Liver (tissue), 8 donors: ENCODE measurements at regions not wholly inside any gene's neighbourhood (a gene's known extent, or its start where the extent isn't known, plus 50 kb on each side); places are given as distances from the start of the nearest gene placed in this dataset.

Experiments
- DNase-seq: peaks from one replicate; pipeline ENCODE4 v3.0.0-alpha.2; 2017; ENCODE audit warnings: low spot score
- H3K27ac ChIP-seq, 2 donors: one replicate each; pipeline ENCODE4 v1.7.0; 2013; ENCODE audit warnings: inconsistent platforms in 2 of 2, low read length in 2 of 2, control low read depth in 1 of 2, low read depth in 1 of 2, mild to moderate bottlenecking in 1 of 2
- H3K27me3 ChIP-seq, 4 donors: one replicate each; pipeline versions ENCODE4 v1.6.1 to v1.7.0; 2013; ENCODE audit warnings: low read length in 3 of 4, inconsistent platforms in 1 of 4, mild to moderate bottlenecking in 1 of 4, moderate library complexity in 1 of 4; ENCODE audit not compliant: control insufficient read depth in 4 of 4, insufficient read depth in 4 of 4
- H3K36me3 ChIP-seq, 4 donors: one replicate each; pipeline versions ENCODE4 v1.6.1 to v1.7.0; 2013; ENCODE audit warnings: low read length in 3 of 4, mild to moderate bottlenecking in 3 of 4, low read depth in 1 of 4, moderate library complexity in 1 of 4; ENCODE audit not compliant: control insufficient read depth in 4 of 4, insufficient read depth in 3 of 4
- H3K4me1 ChIP-seq, 4 donors: one replicate each; pipeline versions ENCODE4 v1.6.1 to v1.7.0; 2013; ENCODE audit warnings: low read length in 3 of 4, mild to moderate bottlenecking in 3 of 4, moderate library complexity in 1 of 4; ENCODE audit not compliant: control insufficient read depth in 4 of 4, insufficient read depth in 4 of 4
- H3K4me3 ChIP-seq, 3 donors: one replicate each; pipeline versions ENCODE4 v1.6.1 to v1.7.0; 2013; ENCODE audit warnings: low read length in 3 of 3, control low read depth in 1 of 3, low read depth in 1 of 3, mild to moderate bottlenecking in 1 of 3
- H3K9ac ChIP-seq, 2 donors: one replicate each; pipeline ENCODE4 v1.7.0; 2013; ENCODE audit warnings: low read length in 2 of 2, mild to moderate bottlenecking in 2 of 2, moderate library complexity in 2 of 2, control low read depth in 1 of 2, low read depth in 1 of 2
- H3K9me3 ChIP-seq, 4 donors: one replicate each; pipeline versions ENCODE4 v1.6.1 to v1.7.0; 2013; ENCODE audit warnings: low read length in 3 of 4; ENCODE audit not compliant: control insufficient read depth in 4 of 4
- EGR1 ChIP-seq, 2 donors: IDR thresholded peaks; 2 replicates each; pipeline ENCODE4 v1.6.1; 2016 to 2018; ENCODE audit warnings: antibody characterized with exemption in 2 of 2, low read depth in 2 of 2
- FOXA1 ChIP-seq: IDR thresholded peaks from 2 replicates; pipeline ENCODE4 v1.6.1; 2016; ENCODE audit warnings: antibody characterized with exemption
- FOXA2 ChIP-seq: IDR thresholded peaks from 2 replicates; pipeline ENCODE4 v1.6.1; 2016; ENCODE audit warnings: antibody characterized with exemption
- GABPA ChIP-seq, 2 donors: IDR thresholded peaks in 1 of 2; conservative IDR thresholded peaks in 1 of 2; 2 replicates each; pipeline ENCODE4 v1.6.1; 2016; ENCODE audit warnings: antibody characterized with exemption in 2 of 2, mild to moderate bottlenecking in 1 of 2, moderate library complexity in 1 of 2
- HNF4A ChIP-seq, 2 donors: conservative IDR thresholded peaks; 2 replicates each; pipeline ENCODE4 v1.6.1; 2016; ENCODE audit warnings: antibody characterized with exemption in 2 of 2, mild to moderate bottlenecking in 2 of 2
- HNF4G ChIP-seq: IDR thresholded peaks from 2 replicates; pipeline ENCODE4 v1.6.1; 2016; ENCODE audit warnings: antibody characterized with exemption
- JUND ChIP-seq, 2 donors: IDR thresholded peaks; 2 replicates each; pipeline ENCODE4 v1.6.1; 2016; ENCODE audit warnings: antibody characterized with exemption in 2 of 2
- RAD21 ChIP-seq, 2 donors: IDR thresholded peaks; 2 replicates each; pipeline ENCODE4 v1.6.1; 2016; ENCODE audit warnings: antibody characterized with exemption in 2 of 2, mild to moderate bottlenecking in 2 of 2
- RXRA ChIP-seq, 2 donors: IDR thresholded peaks; 2 replicates each; pipeline ENCODE4 v1.6.1; 2017 to 2018; ENCODE audit warnings: antibody characterized with exemption in 2 of 2, mild to moderate bottlenecking in 1 of 2
- SP1 ChIP-seq: IDR thresholded peaks from 2 replicates; pipeline ENCODE4 v1.6.1; 2018; ENCODE audit warnings: antibody characterized with exemption, mild to moderate bottlenecking
- TAF1 ChIP-seq: conservative IDR thresholded peaks from 2 replicates; pipeline ENCODE4 v1.6.1; 2016; ENCODE audit warnings: antibody characterized with exemption, mild to moderate bottlenecking
- YY1 ChIP-seq: IDR thresholded peaks from 2 replicates; pipeline ENCODE4 v1.6.1; 2016; ENCODE audit warnings: antibody characterized with exemption, mild to moderate bottlenecking
- WGBS: extraction: QIAGEN DNeasy Blood & Tissue Kit; methylation state at CpG from one replicate; pipeline ENCODE4 v1.1.7; 2013; 5-methylcytosine and 5-hydroxymethylcytosine counted together
- TF ChIP-seq, protein P1 (sequence below): IDR thresholded peaks from 2 replicates; pipeline ENCODE4 v1.6.1; 2016; ENCODE audit warnings: antibody characterized with exemption, mild to moderate bottlenecking
- TF ChIP-seq, protein P2 (sequence below): IDR thresholded peaks from 2 replicates; pipeline ENCODE4 v1.6.1; 2016; ENCODE audit warnings: antibody characterized with exemption
- TF ChIP-seq, protein P3 (sequence below): IDR thresholded peaks from 2 replicates; pipeline ENCODE4 v1.6.1; 2016; ENCODE audit warnings: antibody characterized with exemption
- TF ChIP-seq, protein P4 (sequence below): fragments of 150-350 bp; IDR thresholded peaks from 2 replicates; pipeline ENCODE4 v1.5.1; 2017; ENCODE audit warnings: improper control_type of control experiment, low read depth, low read length; ENCODE audit not compliant: missing input control
- donor health status: healthy.
- donor health status: healthy.
- donor health status: healthy.
- donor health status: healthy.
- donor health status: healthy.

DNA sequence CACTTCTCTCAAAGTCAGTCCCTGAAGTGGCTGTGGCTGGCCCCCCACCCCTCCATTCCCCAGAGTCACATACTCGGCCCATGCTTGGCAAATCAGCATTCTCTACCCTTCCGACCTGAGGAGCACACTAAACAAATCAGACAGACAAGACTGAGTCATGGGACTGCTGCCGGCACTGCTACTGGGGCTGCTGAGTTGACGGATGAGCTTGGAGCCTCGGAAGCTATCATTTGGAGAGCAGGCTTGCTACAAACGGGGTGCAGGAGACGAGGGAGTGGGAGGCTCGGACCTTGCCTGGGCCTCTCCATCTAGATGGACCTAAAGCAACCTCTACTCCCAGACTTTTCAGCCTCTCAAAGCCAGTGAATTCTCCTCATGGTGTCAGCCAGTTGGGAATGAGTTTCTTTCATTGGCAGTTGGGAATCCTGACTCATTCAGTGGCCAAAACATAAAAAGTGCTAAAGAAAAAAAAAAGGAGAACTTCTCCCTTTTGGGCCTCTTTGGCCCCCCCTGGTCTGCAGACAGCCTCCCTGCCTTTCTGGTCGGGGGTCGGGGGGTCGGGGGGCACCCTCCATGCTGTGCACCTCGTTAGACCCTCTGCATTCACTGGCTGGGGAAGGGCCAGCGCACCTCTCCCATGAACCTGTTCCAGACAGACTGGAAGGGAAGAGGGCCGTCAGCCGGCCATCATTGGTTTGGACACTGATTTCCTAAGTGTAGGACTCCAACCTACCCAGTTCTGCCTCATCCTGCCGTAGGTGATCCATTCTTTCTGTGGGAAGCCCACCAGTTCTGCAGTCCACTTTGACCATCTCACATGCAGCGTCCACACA is 52.3 kb upstream of the COL13A1 start:
- no peak for DNase-seq
- Histone ChIP-seq H3K36me3 (no peaks in the 10 kb centered on the region), H3K4me1 (no peaks in the 10 kb centered on the region), H3K9me3 (no peaks in the 10 kb centered on the region), H3K27ac (no peak overlapping the region), H3K4me3 (no peak overlapping the region), H3K27me3 (no peaks in the 10 kb centered on the region), H3K9ac (no peak overlapping the region)
- TF ChIP-seq RAD21 (IDR thresholded peaks at IDR 0.05) (no peak), SP1 (no peak), HNF4A (conservative IDR thresholded peaks at IDR 0.05) (no peak), FOXA2 (no peak), HNF4G (no peak), GABPA (IDR thresholded peaks at IDR 0.05 in 1 of 2, conservative IDR thresholded peaks at IDR 0.05 in 1 of 2) (no peak)
- TF ChIP-seq, protein P1, sequence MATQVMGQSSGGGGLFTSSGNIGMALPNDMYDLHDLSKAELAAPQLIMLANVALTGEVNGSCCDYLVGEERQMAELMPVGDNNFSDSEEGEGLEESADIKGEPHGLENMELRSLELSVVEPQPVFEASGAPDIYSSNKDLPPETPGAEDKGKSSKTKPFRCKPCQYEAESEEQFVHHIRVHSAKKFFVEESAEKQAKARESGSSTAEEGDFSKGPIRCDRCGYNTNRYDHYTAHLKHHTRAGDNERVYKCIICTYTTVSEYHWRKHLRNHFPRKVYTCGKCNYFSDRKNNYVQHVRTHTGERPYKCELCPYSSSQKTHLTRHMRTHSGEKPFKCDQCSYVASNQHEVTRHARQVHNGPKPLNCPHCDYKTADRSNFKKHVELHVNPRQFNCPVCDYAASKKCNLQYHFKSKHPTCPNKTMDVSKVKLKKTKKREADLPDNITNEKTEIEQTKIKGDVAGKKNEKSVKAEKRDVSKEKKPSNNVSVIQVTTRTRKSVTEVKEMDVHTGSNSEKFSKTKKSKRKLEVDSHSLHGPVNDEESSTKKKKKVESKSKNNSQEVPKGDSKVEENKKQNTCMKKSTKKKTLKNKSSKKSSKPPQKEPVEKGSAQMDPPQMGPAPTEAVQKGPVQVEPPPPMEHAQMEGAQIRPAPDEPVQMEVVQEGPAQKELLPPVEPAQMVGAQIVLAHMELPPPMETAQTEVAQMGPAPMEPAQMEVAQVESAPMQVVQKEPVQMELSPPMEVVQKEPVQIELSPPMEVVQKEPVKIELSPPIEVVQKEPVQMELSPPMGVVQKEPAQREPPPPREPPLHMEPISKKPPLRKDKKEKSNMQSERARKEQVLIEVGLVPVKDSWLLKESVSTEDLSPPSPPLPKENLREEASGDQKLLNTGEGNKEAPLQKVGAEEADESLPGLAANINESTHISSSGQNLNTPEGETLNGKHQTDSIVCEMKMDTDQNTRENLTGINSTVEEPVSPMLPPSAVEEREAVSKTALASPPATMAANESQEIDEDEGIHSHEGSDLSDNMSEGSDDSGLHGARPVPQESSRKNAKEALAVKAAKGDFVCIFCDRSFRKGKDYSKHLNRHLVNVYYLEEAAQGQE, result no peak
- TF ChIP-seq, protein P2, sequence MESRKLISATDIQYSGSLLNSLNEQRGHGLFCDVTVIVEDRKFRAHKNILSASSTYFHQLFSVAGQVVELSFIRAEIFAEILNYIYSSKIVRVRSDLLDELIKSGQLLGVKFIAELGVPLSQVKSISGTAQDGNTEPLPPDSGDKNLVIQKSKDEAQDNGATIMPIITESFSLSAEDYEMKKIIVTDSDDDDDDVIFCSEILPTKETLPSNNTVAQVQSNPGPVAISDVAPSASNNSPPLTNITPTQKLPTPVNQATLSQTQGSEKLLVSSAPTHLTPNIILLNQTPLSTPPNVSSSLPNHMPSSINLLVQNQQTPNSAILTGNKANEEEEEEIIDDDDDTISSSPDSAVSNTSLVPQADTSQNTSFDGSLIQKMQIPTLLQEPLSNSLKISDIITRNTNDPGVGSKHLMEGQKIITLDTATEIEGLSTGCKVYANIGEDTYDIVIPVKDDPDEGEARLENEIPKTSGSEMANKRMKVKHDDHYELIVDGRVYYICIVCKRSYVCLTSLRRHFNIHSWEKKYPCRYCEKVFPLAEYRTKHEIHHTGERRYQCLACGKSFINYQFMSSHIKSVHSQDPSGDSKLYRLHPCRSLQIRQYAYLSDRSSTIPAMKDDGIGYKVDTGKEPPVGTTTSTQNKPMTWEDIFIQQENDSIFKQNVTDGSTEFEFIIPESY, result no peak
- 70% methylated on average over 17 of the region's 17 CpGs for WGBS

DNA sequence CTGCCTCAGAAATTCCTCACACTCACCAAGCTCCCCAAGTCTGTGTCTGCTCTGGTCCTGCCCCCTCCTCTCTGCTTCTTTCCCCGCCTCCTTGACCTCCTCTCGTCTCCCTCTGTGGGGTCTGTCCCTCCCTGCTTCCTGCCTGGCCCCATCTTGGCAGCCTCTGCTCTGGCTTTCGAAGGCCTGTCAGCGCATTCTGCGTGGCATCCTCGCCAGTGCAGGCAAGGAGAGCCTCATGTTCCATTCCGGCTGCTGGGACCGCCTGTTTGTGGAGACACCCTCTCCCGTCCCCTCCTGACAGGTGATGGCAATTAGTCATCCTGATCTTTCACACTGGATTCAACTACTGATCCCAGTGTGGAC is 51.7 kb upstream of the COL13A1 start:
- no peak for DNase-seq
- H3K27me3 ChIP-seq, result no peaks in the 10 kb centered on the region
- no peak overlapping the region for H3K4me3 ChIP-seq
- no peak for TF ChIP-seq SP1
- TF ChIP-seq EGR1 (IDR thresholded peaks at IDR 0.05; ENCODE audit: low read depth in 2 of 2), result no peak
- no peak for TF ChIP-seq YY1
- no peak for TF ChIP-seq JUND (IDR thresholded peaks at IDR 0.05)
- TF ChIP-seq RXRA (IDR thresholded peaks at IDR 0.05), result no peak
- TF ChIP-seq, protein P1, result no peak
- no peak for TF ChIP-seq HNF4G
- TF ChIP-seq, protein P3, sequence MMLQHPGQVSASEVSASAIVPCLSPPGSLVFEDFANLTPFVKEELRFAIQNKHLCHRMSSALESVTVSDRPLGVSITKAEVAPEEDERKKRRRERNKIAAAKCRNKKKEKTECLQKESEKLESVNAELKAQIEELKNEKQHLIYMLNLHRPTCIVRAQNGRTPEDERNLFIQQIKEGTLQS, result no peak
- no peak for TF ChIP-seq TAF1
- TF ChIP-seq, protein P4, sequence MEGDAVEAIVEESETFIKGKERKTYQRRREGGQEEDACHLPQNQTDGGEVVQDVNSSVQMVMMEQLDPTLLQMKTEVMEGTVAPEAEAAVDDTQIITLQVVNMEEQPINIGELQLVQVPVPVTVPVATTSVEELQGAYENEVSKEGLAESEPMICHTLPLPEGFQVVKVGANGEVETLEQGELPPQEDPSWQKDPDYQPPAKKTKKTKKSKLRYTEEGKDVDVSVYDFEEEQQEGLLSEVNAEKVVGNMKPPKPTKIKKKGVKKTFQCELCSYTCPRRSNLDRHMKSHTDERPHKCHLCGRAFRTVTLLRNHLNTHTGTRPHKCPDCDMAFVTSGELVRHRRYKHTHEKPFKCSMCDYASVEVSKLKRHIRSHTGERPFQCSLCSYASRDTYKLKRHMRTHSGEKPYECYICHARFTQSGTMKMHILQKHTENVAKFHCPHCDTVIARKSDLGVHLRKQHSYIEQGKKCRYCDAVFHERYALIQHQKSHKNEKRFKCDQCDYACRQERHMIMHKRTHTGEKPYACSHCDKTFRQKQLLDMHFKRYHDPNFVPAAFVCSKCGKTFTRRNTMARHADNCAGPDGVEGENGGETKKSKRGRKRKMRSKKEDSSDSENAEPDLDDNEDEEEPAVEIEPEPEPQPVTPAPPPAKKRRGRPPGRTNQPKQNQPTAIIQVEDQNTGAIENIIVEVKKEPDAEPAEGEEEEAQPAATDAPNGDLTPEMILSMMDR, result no peak
- TF ChIP-seq HNF4A (conservative IDR thresholded peaks at IDR 0.05), result no peak
- TF ChIP-seq FOXA1, result no peak
- TF ChIP-seq, protein P2, result no peak
- H3K27ac ChIP-seq, result no peak overlapping the region
- 82% methylated on average over 9 of the region's 9 CpGs for WGBS
- no peak overlapping the region for H3K9ac ChIP-seq
- H3K9me3 ChIP-seq, result no peaks in the 10 kb centered on the region
- no peaks in the 10 kb centered on the region for H3K4me1 ChIP-seq
- H3K36me3 ChIP-seq, result no peaks in the 10 kb centered on the region
